Upper lobe of left lung (tissue), 4 donors: ENCODE measurements at regions not wholly inside any gene's neighbourhood (a gene's known extent, or its start where the extent isn't known, plus 50 kb on each side); places are given as distances from the start of the nearest gene placed in this dataset.

Source experiments
- EP300 ChIP-seq, 4 donors: sonication (generic); formaldehyde crosslinking; IDR thresholded peaks; one replicate each; pipeline ENCODE4 v1.5.1; 2017; ENCODE audit warnings: antibody characterized with exemption in 4 of 4, control low read depth in 2 of 4
- POLR2A ChIP-seq, 4 donors: fragments of 450-650 bp; IDR thresholded peaks; one replicate each; pipeline ENCODE4 v1.5.1; 2016 to 2017; ENCODE audit warnings: antibody characterized with exemption in 4 of 4, mild to moderate bottlenecking in 2 of 4

GRCh38 chr18:6465281-6465680, 50.6 kb upstream of the L3MBTL4 start:
- TF ChIP-seq POLR2A (IDR thresholded peaks at IDR 0.05) (no peak), EP300 (IDR thresholded peaks at IDR 0.05) (no peak)
